ENCODE measurements at regions not wholly inside any gene's neighbourhood (a gene's known extent, or its start where the extent isn't known, plus 50 kb on each side); places are given as distances from the start of the nearest gene placed in this dataset.

DNA sequence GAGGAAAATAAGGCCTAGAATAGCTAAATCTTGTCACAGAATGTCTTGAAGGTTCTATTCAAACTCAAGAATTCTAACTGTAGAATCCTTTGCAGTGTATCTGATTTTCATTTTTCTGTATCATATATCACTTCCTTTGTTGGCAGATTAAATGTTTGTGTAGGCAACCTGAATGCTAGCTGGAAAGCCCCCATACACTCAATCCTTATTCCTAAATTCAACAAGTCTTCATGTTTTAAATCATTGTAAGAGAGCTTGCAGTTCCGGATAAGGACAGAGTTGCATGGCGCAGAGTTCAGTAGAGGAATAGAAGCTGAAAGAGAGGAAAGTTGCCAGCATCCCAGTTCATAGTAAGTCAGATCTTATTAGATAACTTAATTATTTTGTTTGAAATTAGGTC, 242.0 kb upstream of the SEMA6D start:
- TF ChIP-seq, protein P1, sequence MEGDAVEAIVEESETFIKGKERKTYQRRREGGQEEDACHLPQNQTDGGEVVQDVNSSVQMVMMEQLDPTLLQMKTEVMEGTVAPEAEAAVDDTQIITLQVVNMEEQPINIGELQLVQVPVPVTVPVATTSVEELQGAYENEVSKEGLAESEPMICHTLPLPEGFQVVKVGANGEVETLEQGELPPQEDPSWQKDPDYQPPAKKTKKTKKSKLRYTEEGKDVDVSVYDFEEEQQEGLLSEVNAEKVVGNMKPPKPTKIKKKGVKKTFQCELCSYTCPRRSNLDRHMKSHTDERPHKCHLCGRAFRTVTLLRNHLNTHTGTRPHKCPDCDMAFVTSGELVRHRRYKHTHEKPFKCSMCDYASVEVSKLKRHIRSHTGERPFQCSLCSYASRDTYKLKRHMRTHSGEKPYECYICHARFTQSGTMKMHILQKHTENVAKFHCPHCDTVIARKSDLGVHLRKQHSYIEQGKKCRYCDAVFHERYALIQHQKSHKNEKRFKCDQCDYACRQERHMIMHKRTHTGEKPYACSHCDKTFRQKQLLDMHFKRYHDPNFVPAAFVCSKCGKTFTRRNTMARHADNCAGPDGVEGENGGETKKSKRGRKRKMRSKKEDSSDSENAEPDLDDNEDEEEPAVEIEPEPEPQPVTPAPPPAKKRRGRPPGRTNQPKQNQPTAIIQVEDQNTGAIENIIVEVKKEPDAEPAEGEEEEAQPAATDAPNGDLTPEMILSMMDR (IDR thresholded peaks at IDR 0.05; ENCODE audit: insufficient read depth, low read depth, low read length), result no peak
- no peak for TF ChIP-seq EZH2 (IDR thresholded peaks at IDR 0.05; ENCODE audit: insufficient read depth, low read length)

Measured in astrocyte (in vitro differentiated cells and primary cell).